MM.1S (cell line): ENCODE measurements at regions not wholly inside any gene's neighbourhood (a gene's known extent, or its start where the extent isn't known, plus 50 kb on each side); places are given as distances from the start of the nearest gene placed in this dataset.

Experiments used
- DNase-seq: peaks from one replicate; pipeline ENCODE4 v3.0.0-alpha.2; 2015
- H2AFZ ChIP-seq: fragments of 300-600 bp; sonication (generic); 2 replicates; pipeline ENCODE4 v1.6.0; 2016; ENCODE audit warnings: antibody characterized with exemption, low read length
- H3F3A ChIP-seq: fragments of 300-600 bp; sonication (generic); 2 replicates; pipeline ENCODE4 v1.6.1; 2016; ENCODE audit warnings: mild to moderate bottlenecking, antibody characterized with exemption, low read length, moderate library complexity, mixed read lengths; ENCODE audit not compliant: insufficient read depth
- H3K27ac ChIP-seq: fragments of 300-600 bp; sonication (generic); 2 replicates; pipeline ENCODE4 v1.5.1; 2016; ENCODE audit warnings: mild to moderate bottlenecking, low read length
- H3K27me3 ChIP-seq: fragments of 300-600 bp; sonication (generic); replicated peaks from 2 replicates; pipeline ENCODE4 v1.6.0; 2016; ENCODE audit warnings: low read length; ENCODE audit not compliant: insufficient read depth
- H3K36me3 ChIP-seq: fragments of 300-600 bp; sonication (generic); replicated peaks from 2 replicates; pipeline ENCODE4 v1.6.1; 2016; ENCODE audit warnings: mild to moderate bottlenecking, low read length, mixed read lengths; ENCODE audit not compliant: insufficient read depth
- H3K4me1 ChIP-seq: fragments of 300-600 bp; sonication (generic); 2 replicates; pipeline ENCODE4 v1.6.1; 2016; ENCODE audit warnings: low read length, mixed read lengths
- H3K4me2 ChIP-seq: fragments of 300-600 bp; sonication (generic); 2 replicates; pipeline ENCODE4 v1.6.0; 2016; ENCODE audit warnings: low read depth, low read length
- H3K4me3 ChIP-seq: fragments of 300-600 bp; sonication (generic); 2 replicates; pipeline ENCODE4 v1.5.1; 2016; ENCODE audit warnings: low read length, mixed read lengths
- H3K79me2 ChIP-seq: fragments of 300-600 bp; sonication (generic); 2 replicates; pipeline ENCODE4 v1.6.1; 2016; ENCODE audit warnings: mixed run types, low read length, mixed read lengths
- H3K9ac ChIP-seq: fragments of 300-600 bp; sonication (generic); 2 replicates; pipeline ENCODE4 v1.6.1; 2016; ENCODE audit warnings: low read length, mixed read lengths
- H3K9me2 ChIP-seq: fragments of 300-600 bp; sonication (generic); replicated peaks from 2 replicates; pipeline ENCODE4 v1.6.1; 2016; ENCODE audit warnings: mild to moderate bottlenecking, low read length, mixed read lengths; ENCODE audit not compliant: insufficient read depth
- H3K9me3 ChIP-seq: fragments of 300-600 bp; sonication (generic); replicated peaks from 2 replicates; pipeline ENCODE4 v1.6.1; 2016; ENCODE audit warnings: mild to moderate bottlenecking, low read length, mixed read lengths; ENCODE audit not compliant: insufficient read depth
- H4K20me1 ChIP-seq: fragments of 300-600 bp; sonication (generic); 2 replicates; pipeline ENCODE4 v1.6.1; 2016; ENCODE audit warnings: mild to moderate bottlenecking, low read length, moderate library complexity, mixed read lengths; ENCODE audit not compliant: insufficient read depth
- CTCF ChIP-seq: fragments of 300-600 bp; sonication (generic); IDR thresholded peaks from 2 replicates; pipeline ENCODE4 v1.5.1; 2016; ENCODE audit warnings: antibody characterized with exemption, low read length, mixed read lengths
- EZH2 ChIP-seq: fragments of 300-600 bp; sonication (generic); optimal IDR thresholded peaks from 2 replicates; pipeline ENCODE3; 2017; ENCODE audit warnings: low read depth, mild to moderate bottlenecking, antibody characterized with exemption, low read length, mixed read lengths
- EZH2phosphoT487 ChIP-seq: fragments of 300-600 bp; sonication (generic); IDR thresholded peaks from 2 replicates; pipeline ENCODE4 v1.6.1; 2018; ENCODE audit warnings: antibody characterized with exemption, low read length

- Histone ChIP-seq H3F3A (no peaks in the 10 kb centered on the region), H3K36me3 (no peaks in the 10 kb centered on the region), H2AFZ (no peak overlapping the region), H3K4me1 (peaks cover 5% of the 10 kb centered on the region), H4K20me1 (no peaks in the 10 kb centered on the region), H3K9ac (no peak overlapping the region), H3K4me3 (no peak overlapping the region), H3K4me2 (no peak overlapping the region), H3K9me3 (no peaks in the 10 kb centered on the region), H3K79me2 (no peaks in the 10 kb centered on the region), H3K9me2 (no peaks in the 10 kb centered on the region), H3K27me3 (no peaks in the 10 kb centered on the region), H3K27ac (no peak overlapping the region)
- TF ChIP-seq EZH2 (no peak), CTCF (no peak), EZH2phosphoT487 (no peak)
- no peak for DNase-seq
Measured at GRCh38 chr3:162195147-162195546, 698.5 kb downstream of the OTOL1 start.

- Histone ChIP-seq H3K27ac (no peak overlapping the region), H2AFZ (peak overlapping the region; percentile 50), H3K4me2 (peak overlapping the region; percentile 58), H4K20me1 (no peaks in the 10 kb centered on the region), H3K9ac (0 out of 2 replicates have a peak overlapping the region, but pooled peaks have one; percentile 5), H3K4me3 (peak overlapping the region; percentile 43), H3K9me2 (no peaks in the 10 kb centered on the region), H3K9me3 (no peaks in the 10 kb centered on the region), H3K4me1 (peaks cover 5% of the 10 kb centered on the region), H3F3A (no peaks in the 10 kb centered on the region), H3K27me3 (no peaks in the 10 kb centered on the region), H3K79me2 (no peaks in the 10 kb centered on the region), H3K36me3 (no peaks in the 10 kb centered on the region)
- DNase-seq, result peak; percentile 83
- TF ChIP-seq EZH2, result no peak
- no peak for TF ChIP-seq CTCF
- TF ChIP-seq EZH2phosphoT487, result no peak
Measured at GRCh38 chr3:162196964-162197363, 700.4 kb downstream of the OTOL1 start.

GRCh38 chr3:162200836-162201235 lies 704.2 kb downstream of the OTOL1 start:
- no peaks in the 10 kb centered on the region for H3K27me3 ChIP-seq
- no peak for DNase-seq
- H3K36me3 ChIP-seq, result no peaks in the 10 kb centered on the region
- peaks cover 5% of the 10 kb centered on the region for H3K4me1 ChIP-seq
- H3K9ac ChIP-seq, result no peak overlapping the region
- no peak overlapping the region for H2AFZ ChIP-seq
- H3K9me3 ChIP-seq, result no peaks in the 10 kb centered on the region
- TF ChIP-seq EZH2 (no peak), EZH2phosphoT487 (no peak), CTCF (no peak)
- no peaks in the 10 kb centered on the region for H3F3A ChIP-seq
- H4K20me1 ChIP-seq, result no peaks in the 10 kb centered on the region
- H3K4me2 ChIP-seq, result no peak overlapping the region
- no peak overlapping the region for H3K4me3 ChIP-seq
- no peaks in the 10 kb centered on the region for H3K9me2 ChIP-seq
- no peaks in the 10 kb centered on the region for H3K79me2 ChIP-seq
- no peak overlapping the region for H3K27ac ChIP-seq
